ENCODE measurements at regions not wholly inside any gene's neighbourhood (a gene's known extent, or its start where the extent isn't known, plus 50 kb on each side); places are given as distances from the start of the nearest gene placed in this dataset.

DNA sequence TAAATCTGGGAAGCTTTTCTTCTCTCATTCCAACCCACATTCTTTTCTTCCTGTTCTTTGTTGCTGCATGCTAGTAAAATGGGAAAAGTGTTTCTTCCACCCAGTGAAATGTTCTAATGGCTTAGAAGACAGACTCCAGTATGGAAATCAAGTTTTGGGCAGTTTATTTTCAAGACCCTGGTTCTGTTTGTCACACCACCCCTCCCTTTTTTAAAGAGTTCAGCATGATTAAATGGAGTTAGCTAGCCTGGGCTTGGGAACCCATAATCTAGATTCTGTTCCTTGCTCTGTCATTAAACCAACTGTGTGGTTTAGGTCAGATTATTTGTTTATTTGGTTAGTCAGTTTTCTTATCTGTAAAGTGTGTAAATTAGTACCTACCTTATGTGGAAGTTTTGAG lies 151.8 kb upstream of the NT5C1B start:
- CTCF ChIA-PET = interaction anchor here (1.3 kb wide), 1 partner anchor 220 kb away, joined by 9 read pairs; no protein-coding TSS in a partner anchor
- no peak for ATAC-seq (ENCODE audit: low read depth)

More for the DNA sequence above, 151.8 kb upstream of the NT5C1B start:
- intact Hi-C loops (cut with micrococcal nuclease) (no loop called here), dilution Hi-C loops (cut with HindIII; ENCODE audit: low sequenced_read_pairs, unreplicated experiment) (no loop called here), in situ Hi-C loops (cut with MboI; ENCODE audit: low sequenced_read_pairs) (loop anchor here (5.0 to 10.0 kb wide), 3 partner anchors 219 to 1124 kb away; no protein-coding TSS in a partner anchor)
- Histone ChIP-seq H4K20me1 (ENCODE audit: insufficient read depth, low read length) (no peaks in the 10 kb centered on the region), H3K4me3 (ENCODE audit: insufficient read depth, low read depth, low read length) (no peak overlapping the region), H3K18ac (ENCODE audit: low read depth, low read length) (no peak overlapping the region; the same call in 1 of the 2 replicates), H3K14ac (replicated peaks; ENCODE audit: low read depth, low read length) (no peak overlapping the region), H3K4me1 (ENCODE audit: control insufficient read depth, insufficient read depth, low read length) (peaks cover 15% of the 10 kb centered on the region; the same call in 1 of the 2 replicates), H2BK5ac (ENCODE audit: low read depth, low read length, poor library complexity, severe bottlenecking) (no peak overlapping the region), H2AK9ac (replicated peaks; ENCODE audit: low read depth, low read length, poor library complexity) (no peak overlapping the region), H4K5ac (ENCODE audit: low read depth, low read length) (no peak overlapping the region; the same call in 1 of the 2 replicates), H3K36me3 (ENCODE audit: control insufficient read depth, insufficient read depth, low read length) (no peaks in the 10 kb centered on the region), H3K9me1 (ENCODE audit: insufficient read depth, low read length) (no peaks in the 10 kb centered on the region; the same call in 1 of the 2 replicates), H3K27ac (ENCODE audit: insufficient read depth, low read length) (peak overlapping the region; percentile 25; the same call in 1 of the 2 replicates), H2AK5ac (ENCODE audit: low read depth, low read length) (no peak overlapping the region), H2BK15ac (ENCODE audit: low read depth, low read length) (no peak overlapping the region), H2BK20ac (ENCODE audit: low read depth, low read length) (no peak overlapping the region), H3K79me1 (ENCODE audit: low read depth in 1 of 2, low read length in 2 of 2) (no peaks in the 10 kb centered on the region), H3K27me3 (ENCODE audit: control insufficient read depth, insufficient read depth, low read length) (no peaks in the 10 kb centered on the region), H4K91ac (ENCODE audit: insufficient read depth, low read depth, low read length) (no peak overlapping the region), H3K9me3 (ENCODE audit: control insufficient read depth, insufficient read depth, low read length) (no peaks in the 10 kb centered on the region), H3K23ac (ENCODE audit: low read depth, low read length) (no peak overlapping the region), H4K8ac (ENCODE audit: low read depth in 2 of 2, low read length in 2 of 2) (no peak overlapping the region), H3K56ac (ENCODE audit: extremely low read depth, insufficient read depth, low read length) (no peak overlapping the region), H2AFZ (replicated peaks; ENCODE audit: low read length, poor library complexity) (no peak overlapping the region), H3K4me2 (ENCODE audit: low read depth, low read length) (no peak overlapping the region), H3K9ac (ENCODE audit: low read depth, low read length) (no peak overlapping the region), H3K4ac (ENCODE audit: low read depth, low read length) (no peak overlapping the region), H2BK120ac (ENCODE audit: low read depth, low read length) (peak overlapping the region; percentile 44; the same call in 1 of the 2 replicates)
- POLR2A ChIA-PET (ENCODE audit: unreplicated experiment) = no interaction called here
- no peak for DNase-seq
- no TSS peak for BruUV-seq (replicated peaks)
- TF ChIP-seq MAZ (IDR thresholded peaks at IDR 0.05; ENCODE audit: borderline replicate concordance, low read depth, low read length) (no peak), RCOR1 (IDR thresholded peaks at IDR 0.05; ENCODE audit: insufficient replicate concordance, low read length) (no peak), MXI1 (IDR thresholded peaks at IDR 0.05; ENCODE audit: borderline replicate concordance, low read depth, low read length) (no peak), MAFK (IDR thresholded peaks at IDR 0.05; ENCODE audit: low read depth, low read length) (no peak), CHD1 (IDR thresholded peaks at IDR 0.05; ENCODE audit: low read depth, low read length) (no peak), NFE2L2 (IDR thresholded peaks at IDR 0.05; ENCODE audit: low read depth, low read length) (no peak), FOS (IDR thresholded peaks at IDR 0.05; ENCODE audit: low read depth, low read length) (no peak), BHLHE40 (IDR thresholded peaks at IDR 0.05; ENCODE audit: low read depth, low read length) (no peak)
- TF ChIP-seq, protein P1, sequence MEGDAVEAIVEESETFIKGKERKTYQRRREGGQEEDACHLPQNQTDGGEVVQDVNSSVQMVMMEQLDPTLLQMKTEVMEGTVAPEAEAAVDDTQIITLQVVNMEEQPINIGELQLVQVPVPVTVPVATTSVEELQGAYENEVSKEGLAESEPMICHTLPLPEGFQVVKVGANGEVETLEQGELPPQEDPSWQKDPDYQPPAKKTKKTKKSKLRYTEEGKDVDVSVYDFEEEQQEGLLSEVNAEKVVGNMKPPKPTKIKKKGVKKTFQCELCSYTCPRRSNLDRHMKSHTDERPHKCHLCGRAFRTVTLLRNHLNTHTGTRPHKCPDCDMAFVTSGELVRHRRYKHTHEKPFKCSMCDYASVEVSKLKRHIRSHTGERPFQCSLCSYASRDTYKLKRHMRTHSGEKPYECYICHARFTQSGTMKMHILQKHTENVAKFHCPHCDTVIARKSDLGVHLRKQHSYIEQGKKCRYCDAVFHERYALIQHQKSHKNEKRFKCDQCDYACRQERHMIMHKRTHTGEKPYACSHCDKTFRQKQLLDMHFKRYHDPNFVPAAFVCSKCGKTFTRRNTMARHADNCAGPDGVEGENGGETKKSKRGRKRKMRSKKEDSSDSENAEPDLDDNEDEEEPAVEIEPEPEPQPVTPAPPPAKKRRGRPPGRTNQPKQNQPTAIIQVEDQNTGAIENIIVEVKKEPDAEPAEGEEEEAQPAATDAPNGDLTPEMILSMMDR (conservative IDR thresholded peaks at IDR 0.05; ENCODE audit: low read depth, low read length) = no peak

Measured in IMR-90 (cell line).